ENCODE measurements at regions not wholly inside any gene's neighbourhood (a gene's known extent, or its start where the extent isn't known, plus 50 kb on each side); places are given as distances from the start of the nearest gene placed in this dataset.

- no peaks in the 10 kb centered on the region for H3K79me2 ChIP-seq (ENCODE audit: control insufficient read depth, insufficient read depth, low read length)
- H3K4me3 ChIP-seq (replicated peaks in 1 of 4; ENCODE audit: control extremely low read depth in 1 of 4, insufficient read depth in 1 of 4, low read depth in 3 of 4, low read length in 4 of 4), result no peak overlapping the region
- no peak overlapping the region for H2AFZ ChIP-seq (ENCODE audit: low read length)
- H3K9me3 ChIP-seq (ENCODE audit: control insufficient read depth, insufficient read depth, low read depth, low read length), result no peaks in the 10 kb centered on the region
- no peaks in the 10 kb centered on the region for H3K4me1 ChIP-seq (ENCODE audit: control insufficient read depth, extremely low read depth, insufficient read depth, low read length)
- no peak overlapping the region for H3K27ac ChIP-seq (ENCODE audit: insufficient read depth, low read length)
- no peaks in the 10 kb centered on the region for H3K27me3 ChIP-seq (ENCODE audit: control insufficient read depth, insufficient read depth, low read length)
- no peaks in the 10 kb centered on the region for H3K36me3 ChIP-seq (ENCODE audit: control insufficient read depth, insufficient read depth, low read length)
- H4K20me1 ChIP-seq (ENCODE audit: control insufficient read depth, extremely low read depth, insufficient read depth, low read length), result no peaks in the 10 kb centered on the region
- no peak overlapping the region for H3K9ac ChIP-seq (ENCODE audit: insufficient read depth, low read length)
- TF ChIP-seq EZH2 (IDR thresholded peaks at IDR 0.05; ENCODE audit: low read length, missing control alignments) (no peak), CTCF (conservative IDR thresholded peaks at IDR 0.05 in 1 of 2, IDR thresholded peaks at IDR 0.05 in 1 of 2; ENCODE audit: low read depth in 1 of 2, low read length in 2 of 2) (no peak)
- no peak for DNase-seq (ENCODE audit: low read depth in 2 of 2)
- H3K4me2 ChIP-seq (ENCODE audit: extremely low read depth, insufficient read depth, low read length), result no peak overlapping the region
These were observed 84.5 kb downstream of the GPR65 start for GRCh38 chr14:88089445-88089844.

- no peak overlapping the region for H2AFZ ChIP-seq (ENCODE audit: low read length)
- TF ChIP-seq CTCF (conservative IDR thresholded peaks at IDR 0.05 in 1 of 2, IDR thresholded peaks at IDR 0.05 in 1 of 2; ENCODE audit: low read depth in 1 of 2, low read length in 2 of 2) (no peak), EZH2 (IDR thresholded peaks at IDR 0.05; ENCODE audit: low read length, missing control alignments) (no peak)
- H3K4me3 ChIP-seq (replicated peaks in 1 of 4; ENCODE audit: control extremely low read depth in 1 of 4, insufficient read depth in 1 of 4, low read depth in 3 of 4, low read length in 4 of 4), result no peak overlapping the region
- H3K4me2 ChIP-seq (ENCODE audit: extremely low read depth, insufficient read depth, low read length), result no peak overlapping the region
- no peaks in the 10 kb centered on the region for H3K4me1 ChIP-seq (ENCODE audit: control insufficient read depth, extremely low read depth, insufficient read depth, low read length)
- H3K79me2 ChIP-seq (ENCODE audit: control insufficient read depth, insufficient read depth, low read length), result no peaks in the 10 kb centered on the region
- H3K27ac ChIP-seq (ENCODE audit: insufficient read depth, low read length), result no peak overlapping the region
- DNase-seq (ENCODE audit: low read depth in 2 of 2), result no peak
- H4K20me1 ChIP-seq (ENCODE audit: control insufficient read depth, extremely low read depth, insufficient read depth, low read length), result no peaks in the 10 kb centered on the region
- H3K9me3 ChIP-seq (ENCODE audit: control insufficient read depth, insufficient read depth, low read depth, low read length), result no peaks in the 10 kb centered on the region
- H3K27me3 ChIP-seq (ENCODE audit: control insufficient read depth, insufficient read depth, low read length), result no peaks in the 10 kb centered on the region
- no peak overlapping the region for H3K9ac ChIP-seq (ENCODE audit: insufficient read depth, low read length)
- H3K36me3 ChIP-seq (ENCODE audit: control insufficient read depth, insufficient read depth, low read length), result no peaks in the 10 kb centered on the region
These were observed 87.6 kb downstream of the GPR65 start for GRCh38 chr14:88092529-88092928.

- no peak overlapping the region for H3K9ac ChIP-seq (ENCODE audit: insufficient read depth, low read length)
- no peaks in the 10 kb centered on the region for H4K20me1 ChIP-seq (ENCODE audit: control insufficient read depth, extremely low read depth, insufficient read depth, low read length)
- H3K4me3 ChIP-seq (replicated peaks in 1 of 4; ENCODE audit: control extremely low read depth in 1 of 4, insufficient read depth in 1 of 4, low read depth in 3 of 4, low read length in 4 of 4), result no peak overlapping the region
- H3K4me2 ChIP-seq (ENCODE audit: extremely low read depth, insufficient read depth, low read length), result no peak overlapping the region
- H3K9me3 ChIP-seq (ENCODE audit: control insufficient read depth, insufficient read depth, low read depth, low read length), result no peaks in the 10 kb centered on the region
- no peak for DNase-seq (ENCODE audit: low read depth in 2 of 2)
- no peaks in the 10 kb centered on the region for H3K36me3 ChIP-seq (ENCODE audit: control insufficient read depth, insufficient read depth, low read length)
- no peaks in the 10 kb centered on the region for H3K4me1 ChIP-seq (ENCODE audit: control insufficient read depth, extremely low read depth, insufficient read depth, low read length)
- H2AFZ ChIP-seq (ENCODE audit: low read length), result no peak overlapping the region
- H3K27me3 ChIP-seq (ENCODE audit: control insufficient read depth, insufficient read depth, low read length), result no peaks in the 10 kb centered on the region
- no peak overlapping the region for H3K27ac ChIP-seq (ENCODE audit: insufficient read depth, low read length)
- no peaks in the 10 kb centered on the region for H3K79me2 ChIP-seq (ENCODE audit: control insufficient read depth, insufficient read depth, low read length)
- no peak for TF ChIP-seq CTCF (conservative IDR thresholded peaks at IDR 0.05 in 1 of 2, IDR thresholded peaks at IDR 0.05 in 1 of 2; ENCODE audit: low read depth in 1 of 2, low read length in 2 of 2)
- TF ChIP-seq EZH2 (IDR thresholded peaks at IDR 0.05; ENCODE audit: low read length, missing control alignments), result no peak
These were observed 90.9 kb downstream of the GPR65 start for GRCh38 chr14:88095791-88096190.
